SJCRH30 (cell line): ENCODE measurements at regions not wholly inside any gene's neighbourhood (a gene's known extent, or its start where the extent isn't known, plus 50 kb on each side); places are given as distances from the start of the nearest gene placed in this dataset.
A peak's percentile ranks its signal among the peaks of the same experiment; 100 is the strongest.

Experiments
- DNase-seq, 2 experiments: peaks; one replicate each; pipeline ENCODE4 v3.0.0-alpha.2; 2015 to 2020
- H3K27ac ChIP-seq: fragments of 250-450 bp; sonication (Bioruptor Pico); 2 replicates; pipeline ENCODE4 v1.5.1; 2020; ENCODE audit warnings: mild to moderate bottlenecking, moderate library complexity
- H3K27me3 ChIP-seq: fragments of 250-450 bp; sonication (Bioruptor Pico); 2 replicates; pipeline ENCODE4 v1.5.1; 2020; ENCODE audit warnings: mild to moderate bottlenecking, moderate library complexity
- H3K36me3 ChIP-seq: fragments of 250-450 bp; sonication (Bioruptor Pico); 2 replicates; pipeline ENCODE4 v1.5.1; 2020; ENCODE audit warnings: mild to moderate bottlenecking, moderate library complexity
- H3K4me1 ChIP-seq: fragments of 250-450 bp; sonication (Bioruptor Pico); 2 replicates; pipeline ENCODE4 v1.5.1; 2020; ENCODE audit warnings: mild to moderate bottlenecking, moderate library complexity
- H3K4me3 ChIP-seq: fragments of 250-450 bp; sonication (Bioruptor Pico); 2 replicates; pipeline ENCODE4 v1.5.1; 2020; ENCODE audit warnings: mild to moderate bottlenecking, moderate library complexity
- H3K9me3 ChIP-seq: fragments of 250-450 bp; sonication (Bioruptor Pico); replicated peaks from 2 replicates; pipeline ENCODE4 v1.5.1; 2020; ENCODE audit warnings: mild to moderate bottlenecking, moderate library complexity

- H3K36me3 ChIP-seq = no peaks in the 10 kb centered on the region
- 0 out of 2 replicates have a peak, but pooled peaks cover 3% of the 10 kb centered on the region for H3K4me1 ChIP-seq
- H3K9me3 ChIP-seq = no peaks in the 10 kb centered on the region
- H3K27me3 ChIP-seq = no peaks in the 10 kb centered on the region
- peak in 1 of 2 experiments; percentile 33 for DNase-seq
- H3K27ac ChIP-seq = no peak overlapping the region
- no peak overlapping the region for H3K4me3 ChIP-seq
Observed at GRCh38 chr6:156562019-156562418, 215.2 kb upstream of the ARID1B start.

GRCh38 chr6:156560476-156560875 is 216.7 kb upstream of the ARID1B start:
- DNase-seq = no peak
- H3K9me3 ChIP-seq = no peaks in the 10 kb centered on the region
- H3K36me3 ChIP-seq = no peaks in the 10 kb centered on the region
- 0 out of 2 replicates have a peak, but pooled peaks cover 3% of the 10 kb centered on the region for H3K4me1 ChIP-seq
- no peaks in the 10 kb centered on the region for H3K27me3 ChIP-seq
- H3K27ac ChIP-seq = no peak overlapping the region
- no peak overlapping the region for H3K4me3 ChIP-seq

DNA sequence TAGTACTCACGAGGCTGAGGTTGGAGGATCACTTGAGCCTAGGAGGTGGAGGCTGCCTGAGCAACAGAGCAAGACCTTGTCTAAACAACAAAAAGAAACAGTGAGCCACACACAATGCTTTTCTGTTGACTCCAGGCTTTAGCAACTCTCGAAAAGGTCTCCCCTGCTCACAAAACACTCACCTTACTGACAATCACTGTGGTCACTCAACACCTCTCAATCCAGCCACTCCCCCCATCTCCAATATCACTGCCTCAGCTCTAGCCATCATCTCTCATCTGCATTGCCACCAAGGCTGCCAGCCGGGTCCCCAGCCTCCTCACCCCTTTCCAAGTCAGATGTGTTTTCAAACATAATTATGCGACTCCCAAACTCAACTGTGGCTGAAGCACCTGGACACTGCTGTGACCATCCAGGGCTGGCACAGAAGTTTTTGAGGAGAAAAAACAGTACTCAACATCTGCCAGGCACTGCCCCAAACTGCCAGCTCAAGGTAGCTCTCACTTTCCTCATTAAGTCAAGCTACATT is 218.0 kb upstream of the ARID1B start:
- Histone ChIP-seq H3K27ac (no peak overlapping the region), H3K9me3 (no peaks in the 10 kb centered on the region), H3K4me1 (0 out of 2 replicates have a peak, but pooled peaks cover 3% of the 10 kb centered on the region), H3K27me3 (no peaks in the 10 kb centered on the region), H3K4me3 (no peak overlapping the region), H3K36me3 (no peaks in the 10 kb centered on the region)
- DNase-seq = no peak

- H3K36me3 ChIP-seq = no peaks in the 10 kb centered on the region
- H3K4me3 ChIP-seq = no peak overlapping the region
- no peak overlapping the region for H3K27ac ChIP-seq
- no peak for DNase-seq
- no peaks in the 10 kb centered on the region for H3K4me1 ChIP-seq
- H3K9me3 ChIP-seq = no peaks in the 10 kb centered on the region
- no peaks in the 10 kb centered on the region for H3K27me3 ChIP-seq
Observed at GRCh38 chr6:156557911-156558259, 219.3 kb upstream of the ARID1B start.

DNA sequence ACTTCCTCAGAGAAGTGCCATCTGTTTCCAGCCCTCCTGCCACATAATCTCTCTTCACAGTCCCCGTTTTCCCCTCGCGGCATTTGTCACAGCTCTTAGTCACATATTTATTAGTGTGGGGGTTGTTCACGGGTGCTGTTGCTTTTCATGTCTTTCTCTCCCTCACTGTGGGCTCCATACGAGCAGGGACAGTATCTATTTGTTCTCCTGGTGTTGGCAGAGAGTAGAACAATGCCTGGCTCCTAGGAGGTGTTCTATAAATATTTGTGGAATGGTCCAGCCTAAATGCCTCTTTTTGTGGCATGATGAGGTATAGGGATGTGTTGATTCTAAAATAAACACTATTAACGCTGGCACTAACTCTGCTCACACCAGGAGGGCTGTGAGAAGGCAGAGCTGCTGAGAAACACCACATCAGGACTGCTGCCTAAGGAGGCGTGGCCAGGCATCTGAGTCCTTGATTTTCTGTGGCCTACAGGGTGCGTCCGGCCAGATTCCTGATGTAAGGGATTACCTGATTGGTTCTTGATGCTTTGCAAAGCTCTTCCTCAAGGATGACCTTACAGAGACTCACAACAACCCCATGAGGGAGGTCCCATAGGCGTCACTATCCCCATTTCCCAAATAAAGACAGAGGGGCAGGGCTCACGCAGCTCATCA is 219.8 kb upstream of the ARID1B start:
- H3K27ac ChIP-seq = no peak overlapping the region
- H3K36me3 ChIP-seq = no peaks in the 10 kb centered on the region
- no peaks in the 10 kb centered on the region for H3K27me3 ChIP-seq
- DNase-seq = peak; percentile 17 to 51
- no peaks in the 10 kb centered on the region for H3K9me3 ChIP-seq
- no peak overlapping the region for H3K4me3 ChIP-seq
- H3K4me1 ChIP-seq = no peaks in the 10 kb centered on the region

- no peak overlapping the region for H3K27ac ChIP-seq
- H3K4me3 ChIP-seq = no peak overlapping the region
- DNase-seq = no peak
- no peaks in the 10 kb centered on the region for H3K27me3 ChIP-seq
- H3K9me3 ChIP-seq = no peaks in the 10 kb centered on the region
- no peaks in the 10 kb centered on the region for H3K36me3 ChIP-seq
- no peaks in the 10 kb centered on the region for H3K4me1 ChIP-seq
Observed at GRCh38 chr6:156556811-156557210, 220.4 kb upstream of the ARID1B start.

DNA sequence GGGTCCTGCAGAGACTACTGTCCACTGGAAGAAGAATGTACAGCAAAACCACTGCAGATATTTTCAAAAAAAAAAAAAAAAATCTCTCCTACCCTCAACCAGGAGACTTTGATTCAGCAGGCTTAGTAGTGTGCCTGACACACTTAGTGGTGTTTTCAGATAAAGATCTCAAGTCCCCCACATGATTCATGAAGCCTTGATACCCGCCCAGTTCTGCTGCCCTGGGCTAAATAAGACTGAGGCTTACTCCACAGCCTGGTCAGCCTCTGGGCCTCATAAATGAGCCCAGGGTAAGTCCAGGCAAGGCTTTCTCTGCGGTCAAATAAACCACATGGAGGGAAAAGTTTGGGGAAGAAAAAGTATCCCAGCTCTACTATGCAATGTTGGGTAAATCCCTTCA is 222.1 kb upstream of the ARID1B start:
- Histone ChIP-seq H3K27me3 (no peaks in the 10 kb centered on the region), H3K9me3 (no peaks in the 10 kb centered on the region), H3K4me3 (no peak overlapping the region), H3K4me1 (no peaks in the 10 kb centered on the region), H3K36me3 (no peaks in the 10 kb centered on the region), H3K27ac (no peak overlapping the region)
- DNase-seq = no peak

DNA sequence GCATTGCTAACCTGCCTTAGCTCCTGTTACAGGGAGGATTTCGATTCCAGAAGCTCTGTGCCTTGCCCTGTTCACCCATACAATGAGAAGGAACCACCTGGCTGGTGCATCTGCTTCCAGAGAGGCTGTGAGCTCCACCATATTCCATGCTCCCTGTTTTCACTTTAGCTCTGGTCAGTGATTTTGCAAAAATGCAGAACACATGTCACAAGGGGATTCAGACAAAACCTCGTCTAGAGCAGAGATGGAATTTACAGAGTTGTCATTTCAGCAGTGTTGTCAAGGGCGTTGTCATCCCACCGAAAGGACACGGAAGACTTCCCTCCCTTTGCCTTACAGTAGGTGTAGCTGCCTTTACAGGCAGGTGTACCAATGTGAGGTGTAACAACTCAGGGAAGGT is 223.0 kb upstream of the ARID1B start:
- H3K9me3 ChIP-seq = no peaks in the 10 kb centered on the region
- no peak for DNase-seq
- H3K4me3 ChIP-seq = no peak overlapping the region

DNA sequence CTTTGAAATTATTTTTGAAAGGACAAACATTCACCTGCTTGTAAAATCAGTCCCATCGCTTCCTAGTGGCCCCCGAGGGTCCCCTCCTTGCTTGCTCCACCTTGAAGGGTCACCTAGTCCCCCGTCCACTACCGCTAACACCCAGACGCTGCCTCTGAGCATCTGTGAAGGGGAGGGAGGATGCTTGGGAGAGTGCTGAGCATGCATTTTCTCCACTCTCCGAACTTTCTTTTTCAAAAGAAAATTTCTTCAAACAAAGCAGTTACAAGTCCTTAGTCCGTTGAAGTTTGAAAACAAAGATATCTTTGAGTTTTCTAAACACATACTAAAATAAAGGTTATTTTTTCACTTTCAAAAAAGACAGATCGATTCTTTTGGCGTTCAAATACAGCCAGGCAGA is 224.3 kb upstream of the ARID1B start:
- Histone ChIP-seq H3K9me3 (no peaks in the 10 kb centered on the region), H3K27ac (no peak overlapping the region), H3K4me1 (no peaks in the 10 kb centered on the region), H3K27me3 (no peaks in the 10 kb centered on the region), H3K36me3 (no peaks in the 10 kb centered on the region), H3K4me3 (no peak overlapping the region)
- no peak for DNase-seq

More for the DNA sequence above, 223.0 kb upstream of the ARID1B start:
- H3K36me3 ChIP-seq = no peaks in the 10 kb centered on the region
- H3K4me1 ChIP-seq = no peaks in the 10 kb centered on the region
- H3K27ac ChIP-seq = no peak overlapping the region
- no peaks in the 10 kb centered on the region for H3K27me3 ChIP-seq

DNA sequence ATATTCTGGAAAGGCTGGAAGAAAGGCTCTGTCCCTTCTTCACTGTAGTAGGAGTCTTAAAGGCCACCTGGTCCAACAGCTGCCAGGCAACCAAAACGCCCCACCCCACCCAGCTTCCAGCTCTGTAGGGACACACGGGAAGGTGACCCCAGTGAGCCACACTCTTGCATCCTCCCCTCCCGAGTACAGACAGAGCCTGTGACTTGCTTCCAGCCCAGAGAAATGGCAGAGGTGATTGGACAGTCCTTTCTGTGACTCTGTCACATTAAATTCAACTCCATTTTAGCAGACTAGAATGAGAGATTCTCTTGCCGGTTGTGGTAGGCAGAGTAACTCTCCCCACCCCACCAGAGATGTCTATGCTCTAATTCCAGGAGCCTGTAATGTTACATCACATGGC is 226.2 kb upstream of the ARID1B start:
- Histone ChIP-seq H3K36me3 (no peaks in the 10 kb centered on the region), H3K27me3 (no peaks in the 10 kb centered on the region), H3K27ac (no peak overlapping the region), H3K4me3 (no peak overlapping the region), H3K4me1 (no peaks in the 10 kb centered on the region), H3K9me3 (no peaks in the 10 kb centered on the region)
- DNase-seq = no peak

GRCh38 chr6:156545931-156546330 is 231.2 kb upstream of the ARID1B start:
- DNase-seq = no peak
- no peaks in the 10 kb centered on the region for H3K9me3 ChIP-seq
- H3K4me3 ChIP-seq = no peak overlapping the region
- H3K27ac ChIP-seq = no peak overlapping the region
- no peaks in the 10 kb centered on the region for H3K36me3 ChIP-seq
- no peaks in the 10 kb centered on the region for H3K27me3 ChIP-seq
- no peaks in the 10 kb centered on the region for H3K4me1 ChIP-seq

- no peak for DNase-seq
- Histone ChIP-seq H3K27me3 (no peaks in the 10 kb centered on the region), H3K36me3 (no peaks in the 10 kb centered on the region), H3K4me1 (no peaks in the 10 kb centered on the region), H3K27ac (no peak overlapping the region), H3K9me3 (no peaks in the 10 kb centered on the region), H3K4me3 (no peak overlapping the region)
Observed at GRCh38 chr6:156545021-156545420, 232.2 kb upstream of the ARID1B start.

DNA sequence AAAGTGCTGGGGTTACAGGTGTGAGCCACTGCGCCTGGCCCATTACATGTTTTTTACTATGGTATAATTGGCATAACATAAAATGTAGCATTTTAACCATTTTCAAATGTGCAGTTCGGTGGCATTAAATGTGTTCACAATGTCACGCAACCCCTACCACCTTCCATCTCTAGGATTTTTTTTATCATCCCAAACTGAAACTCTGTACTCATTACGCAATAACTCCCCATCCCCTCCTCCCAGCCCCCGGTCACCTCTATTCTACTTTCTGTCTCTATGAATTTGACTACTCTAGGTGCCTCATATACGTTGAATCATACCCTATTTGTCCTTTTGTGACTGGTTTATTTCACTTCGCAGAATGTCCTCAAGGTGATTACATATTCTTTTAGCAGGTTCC is 233.1 kb upstream of the ARID1B start:
- Histone ChIP-seq H3K4me1 (no peaks in the 10 kb centered on the region), H3K9me3 (no peaks in the 10 kb centered on the region), H3K4me3 (no peak overlapping the region), H3K27me3 (no peaks in the 10 kb centered on the region), H3K36me3 (no peaks in the 10 kb centered on the region), H3K27ac (no peak overlapping the region)
- no peak for DNase-seq

- Histone ChIP-seq H3K4me1 (no peaks in the 10 kb centered on the region), H3K27ac (no peak overlapping the region), H3K27me3 (no peaks in the 10 kb centered on the region), H3K4me3 (no peak overlapping the region), H3K36me3 (no peaks in the 10 kb centered on the region), H3K9me3 (no peaks in the 10 kb centered on the region)
- no peak for DNase-seq
Observed at GRCh38 chr6:156543431-156543830, 233.7 kb upstream of the ARID1B start.

DNA sequence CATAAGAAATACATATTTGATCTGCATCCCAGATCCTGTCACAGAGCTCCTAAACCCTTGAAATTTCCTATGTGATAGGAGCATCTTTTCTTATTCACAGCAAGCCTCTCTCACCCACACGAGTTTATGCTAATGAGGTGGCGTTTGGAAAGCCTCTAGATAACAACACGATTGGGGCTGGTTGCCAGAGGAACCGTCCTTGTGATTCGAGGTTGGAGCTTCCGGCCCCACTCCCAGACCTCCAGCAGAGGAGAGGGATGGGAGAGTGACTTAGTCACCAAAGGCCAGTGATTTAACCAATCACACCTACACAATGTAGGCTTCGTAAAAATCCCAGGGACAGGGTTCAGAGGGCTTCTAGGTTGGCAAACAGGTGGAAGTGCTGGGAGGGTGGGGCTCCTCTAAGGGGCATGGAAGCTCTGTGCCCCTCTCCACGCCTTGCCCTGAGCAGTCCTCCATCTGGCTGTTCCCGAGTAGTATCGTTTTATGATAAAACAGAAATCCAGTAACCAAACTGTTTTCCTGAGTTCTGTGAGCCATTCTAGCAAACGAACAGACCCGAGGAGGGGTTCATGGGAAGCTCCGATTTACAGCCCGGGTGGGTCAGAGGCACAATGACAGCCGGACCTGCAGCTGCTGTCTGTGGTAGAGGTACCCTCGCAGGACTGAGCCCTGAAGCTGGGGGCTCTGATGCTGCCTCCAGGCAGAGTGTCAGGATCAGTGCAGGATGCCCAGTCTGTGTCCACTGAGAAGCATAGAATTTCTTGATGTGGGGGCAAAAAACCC is 238.1 kb upstream of the ARID1B start:
- DNase-seq = no peak
- H3K4me1 ChIP-seq = no peaks in the 10 kb centered on the region
- H3K27me3 ChIP-seq = no peaks in the 10 kb centered on the region
- H3K27ac ChIP-seq = no peak overlapping the region
- H3K4me3 ChIP-seq = no peak overlapping the region
- H3K36me3 ChIP-seq = no peaks in the 10 kb centered on the region
- no peaks in the 10 kb centered on the region for H3K9me3 ChIP-seq
